Fibroblast of lung (primary cell): ENCODE measurements at regions not wholly inside any gene's neighbourhood (a gene's known extent, or its start where the extent isn't known, plus 50 kb on each side); places are given as distances from the start of the nearest gene placed in this dataset.
"Not testable (repeated sequence)": the region's sequence is repeated elsewhere in the genome, so short reads cannot be mapped to it uniquely, and the experiment has no call there.

Source experiments
- CTCF ChIP-seq, 2 donors: IDR thresholded peaks in 1 of 2; conservative IDR thresholded peaks in 1 of 2; 1 replicate in 1 of 2; 2 replicates in 1 of 2; pipeline ENCODE4 v1.5.1; 2011 to 2012; ENCODE audit warnings: low read length in 2 of 2, control low read depth in 1 of 2, inconsistent platforms in 1 of 2, low read depth in 1 of 2, mild to moderate bottlenecking in 1 of 2
- EZH2 ChIP-seq: IDR thresholded peaks from 2 replicates; pipeline ENCODE4 v1.5.1; 2012; ENCODE audit warnings: low read length, control low read depth, mild to moderate bottlenecking; ENCODE audit errors: missing control alignments

GRCh38 chr2:87438780-87439454 lies 309.0 kb upstream of the PLGLB2 start:
- not testable (repeated sequence) for TF ChIP-seq CTCF (conservative IDR thresholded peaks at IDR 0.05 in 1 of 2, IDR thresholded peaks at IDR 0.05 in 1 of 2; ENCODE audit: low read depth in 1 of 2, low read length in 2 of 2); EZH2
